CD4-positive, alpha-beta memory T cell (primary cell): ENCODE measurements at regions not wholly inside any gene's neighbourhood (a gene's known extent, or its start where the extent isn't known, plus 50 kb on each side); places are given as distances from the start of the nearest gene placed in this dataset.
"Not testable (repeated sequence)": the region's sequence is repeated elsewhere in the genome, so short reads cannot be mapped to it uniquely, and the experiment has no call there.

Experiments
- CTCF ChIA-PET: fragments of 350-600 bp; sonication (Branson Sonifier 250); formaldehyde crosslinking; loops from one replicate; lab custom pipeline; 2021; ENCODE audit warnings: inconsistent platforms; ENCODE audit not compliant: partially characterized antibody; lab: Charles Lee
- POLR2A ChIA-PET: fragments of 350-600 bp; sonication (Branson Sonifier 250); formaldehyde crosslinking; loops from one replicate; lab custom pipeline; 2021; ENCODE audit not compliant: partially characterized antibody; lab: Charles Lee
- DNase-seq, 5 donors: peaks; one replicate each; pipeline versions ENCODE4 v3.0.0 to v3.0.0-alpha.2; 2020 to 2022; ENCODE audit warnings: mixed read lengths in 1 of 5
- H3K27ac ChIP-seq: one replicate; pipeline ENCODE4 v1.7.0; 2013; ENCODE audit warnings: low read depth, low read length
- H3K27me3 ChIP-seq: 2 replicates; pipeline ENCODE4 v1.7.0; 2013; ENCODE audit warnings: mild to moderate bottlenecking, low read length, moderate library complexity; ENCODE audit not compliant: insufficient read depth
- H3K36me3 ChIP-seq: 2 replicates; pipeline ENCODE4 v1.7.0; 2013; ENCODE audit warnings: mild to moderate bottlenecking, low read length, moderate library complexity; ENCODE audit not compliant: insufficient read depth
- H3K4me1 ChIP-seq: 2 replicates; pipeline ENCODE4 v1.7.0; 2013; ENCODE audit warnings: mild to moderate bottlenecking, low read length, moderate library complexity; ENCODE audit not compliant: insufficient read depth
- H3K4me3 ChIP-seq, 2 donors: one replicate each; pipeline ENCODE4 v1.7.0; 2013; ENCODE audit warnings: low read length in 2 of 2, mild to moderate bottlenecking in 1 of 2
- H3K9me3 ChIP-seq, 2 donors: one replicate each; pipeline ENCODE4 v1.7.0; 2013; ENCODE audit warnings: low read length in 2 of 2, control low read depth in 1 of 2; ENCODE audit not compliant: control insufficient read depth in 1 of 2
- H3K27ac Mint-ChIP-seq, 7 donors: one replicate each; pipeline ENCODE4 v1.8.0; 2020 to 2021; ENCODE audit warnings: mixed read lengths in 7 of 7, mild to moderate bottlenecking in 6 of 7, inconsistent platforms in 3 of 7, moderate library complexity in 3 of 7
- H3K27me3 Mint-ChIP-seq, 2 donors: one replicate each; pipeline ENCODE4 v1.8.0; 2020 to 2021; ENCODE audit warnings: mixed read lengths in 2 of 2
- H3K36me3 Mint-ChIP-seq, 2 donors: one replicate each; pipeline ENCODE4 v1.8.0; 2020 to 2021; ENCODE audit warnings: mixed read lengths in 2 of 2, inconsistent platforms in 1 of 2, mild to moderate bottlenecking in 1 of 2
- H3K4me1 Mint-ChIP-seq, 4 donors: one replicate each; pipeline ENCODE4 v1.8.0; 2020 to 2021; ENCODE audit warnings: mixed read lengths in 4 of 4, mild to moderate bottlenecking in 1 of 4
- H3K4me3 Mint-ChIP-seq, 8 donors: one replicate each; pipeline ENCODE4 v1.8.0; 2020 to 2021; ENCODE audit warnings: mixed read lengths in 8 of 8, mild to moderate bottlenecking in 7 of 8, moderate library complexity in 6 of 8, inconsistent platforms in 3 of 8
- H3K9me3 Mint-ChIP-seq, 8 donors: one replicate each; pipeline ENCODE4 v1.8.0; 2020 to 2021; ENCODE audit warnings: mixed read lengths in 8 of 8, mild to moderate bottlenecking in 5 of 8, inconsistent platforms in 3 of 8, moderate library complexity in 1 of 8
- intact Hi-C: fragments of 100-400 bp; cut with micrococcal nuclease; formaldehyde crosslinking; loops from one replicate; pipeline ENCODE4 v1.15.1; 2023

DNA sequence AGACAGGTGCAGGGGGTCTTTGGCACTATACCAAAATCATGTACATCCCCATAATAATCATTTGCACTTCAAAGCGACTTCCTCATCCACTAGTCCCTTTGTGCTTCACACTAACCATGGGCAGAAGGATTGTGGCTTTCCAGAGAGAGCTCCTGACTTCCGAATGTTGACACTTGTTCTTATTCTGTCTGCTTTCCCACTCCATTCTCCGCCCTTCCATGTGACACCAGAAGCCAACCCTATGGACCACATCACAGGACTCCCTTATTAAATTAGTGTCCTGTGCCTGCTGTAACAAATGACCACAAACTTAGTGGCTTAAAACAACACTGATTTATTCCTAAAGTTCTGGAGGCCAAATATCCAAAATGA is 91.6 kb downstream of the CMC2 start:
- Mint-ChIP-seq H3K36me3 (no peaks in the 10 kb centered on the region), H3K9me3 (peaks cover 2 to 12% (median 7%) of the 10 kb centered on the region in 8 donors), H3K4me1 (no peaks in the 10 kb centered on the region), H3K4me3 (no peak overlapping the region), H3K27ac (no peak overlapping the region), H3K27me3 (peaks cover 13 to 18% of the 10 kb centered on the region in 2 donors)
- POLR2A ChIA-PET, result no interaction called here
- H3K27me3 ChIP-seq, result no peaks in the 10 kb centered on the region
- H3K4me1 ChIP-seq, result no peaks in the 10 kb centered on the region
- H3K4me3 ChIP-seq, result no peak overlapping the region
- no peaks in the 10 kb centered on the region for H3K9me3 ChIP-seq
- DNase-seq, result no peak
- H3K36me3 ChIP-seq, result no peaks in the 10 kb centered on the region
- H3K27ac ChIP-seq, result no peak overlapping the region
- CTCF ChIA-PET, result no interaction called here
- intact Hi-C loops, result no loop called here

- no peaks in the 10 kb centered on the region for H3K4me1 Mint-ChIP-seq
- Histone ChIP-seq H3K4me1 (no peaks in the 10 kb centered on the region), H3K27me3 (no peaks in the 10 kb centered on the region), H3K27ac (no peak overlapping the region), H3K9me3 (no peaks in the 10 kb centered on the region), H3K4me3 (no peak overlapping the region), H3K36me3 (no peaks in the 10 kb centered on the region)
- no peak overlapping the region for H3K4me3 Mint-ChIP-seq
- intact Hi-C loops, result no loop called here
- H3K9me3 Mint-ChIP-seq, result peaks cover 2 to 12% (median 7%) of the 10 kb centered on the region in 8 donors
- H3K36me3 Mint-ChIP-seq, result no peaks in the 10 kb centered on the region
- no peak overlapping the region for H3K27ac Mint-ChIP-seq
- CTCF ChIA-PET, result no interaction called here
- POLR2A ChIA-PET, result no interaction called here
- H3K27me3 Mint-ChIP-seq, result peaks cover 10 to 15% of the 10 kb centered on the region in 2 donors
- DNase-seq, result no peak
These were observed 92.2 kb downstream of the CMC2 start for GRCh38 chr16:80914379-80915078.

DNA sequence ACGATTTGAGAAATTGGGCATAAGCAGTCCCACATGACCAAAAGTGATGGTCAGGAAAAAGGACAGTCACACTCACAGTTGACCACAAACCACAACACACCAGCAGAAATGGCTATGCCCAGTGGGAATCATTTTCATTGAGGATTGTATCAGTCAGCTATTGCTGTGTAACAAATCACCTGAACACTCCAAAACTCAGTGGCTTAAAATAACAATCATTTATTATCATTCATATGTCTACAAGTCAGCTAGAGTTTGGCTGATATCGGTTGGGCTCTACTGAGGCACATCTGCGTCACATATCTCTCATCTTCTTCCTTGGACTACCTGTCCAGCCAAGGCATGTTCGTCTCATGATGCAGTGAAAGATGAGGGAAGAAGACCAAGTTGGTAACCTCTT is 93.3 kb downstream of the CMC2 start:
- Histone ChIP-seq H3K4me3 (no peak overlapping the region), H3K36me3 (no peaks in the 10 kb centered on the region), H3K9me3 (no peaks in the 10 kb centered on the region), H3K27me3 (no peaks in the 10 kb centered on the region), H3K4me1 (no peaks in the 10 kb centered on the region), H3K27ac (no peak overlapping the region)
- peaks cover 8 to 9% of the 10 kb centered on the region in 2 donors for H3K27me3 Mint-ChIP-seq
- ChIA-PET CTCF (no interaction called here), POLR2A (no interaction called here)
- no peak for DNase-seq
- H3K27ac Mint-ChIP-seq, result no peak overlapping the region
- H3K9me3 Mint-ChIP-seq, result peaks cover 2 to 12% (median 7%) of the 10 kb centered on the region in 8 donors
- no peaks in the 10 kb centered on the region for H3K4me1 Mint-ChIP-seq
- intact Hi-C loops, result no loop called here
- H3K36me3 Mint-ChIP-seq, result no peaks in the 10 kb centered on the region
- no peak overlapping the region for H3K4me3 Mint-ChIP-seq

DNA sequence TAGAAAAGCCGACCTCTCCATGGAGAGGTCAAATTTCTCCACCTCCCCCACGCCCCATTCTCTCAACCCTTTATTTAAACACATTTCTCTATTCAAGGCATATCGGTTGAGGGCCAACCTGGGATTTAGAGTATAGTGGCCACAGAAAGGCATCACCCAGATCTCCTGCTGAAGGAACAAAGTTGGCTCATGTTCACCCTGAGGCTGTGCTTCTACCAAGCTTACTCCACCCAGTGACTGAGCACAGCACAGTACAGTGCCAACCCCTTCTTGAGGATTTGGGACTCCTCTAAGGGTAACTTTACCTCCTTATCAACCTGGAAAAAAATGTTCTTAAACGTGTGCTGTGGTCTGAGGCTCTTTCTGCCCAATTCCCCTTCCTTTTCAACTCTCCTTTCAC is 94.0 kb downstream of the CMC2 start:
- Histone ChIP-seq H3K36me3 (no peaks in the 10 kb centered on the region), H3K9me3 (no peaks in the 10 kb centered on the region), H3K27me3 (no peaks in the 10 kb centered on the region), H3K4me1 (no peaks in the 10 kb centered on the region), H3K4me3 (no peak overlapping the region), H3K27ac (no peak overlapping the region)
- H3K27ac Mint-ChIP-seq, result peak overlapping the region in 1 of 7 donors; percentile 41
- DNase-seq, result no peak
- CTCF ChIA-PET, result no interaction called here
- H3K4me3 Mint-ChIP-seq, result no peak overlapping the region
- peaks cover 2 to 12% (median 7%) of the 10 kb centered on the region in 8 donors for H3K9me3 Mint-ChIP-seq
- H3K4me1 Mint-ChIP-seq, result no peaks in the 10 kb centered on the region
- no peaks in the 10 kb centered on the region for H3K36me3 Mint-ChIP-seq
- POLR2A ChIA-PET, result no interaction called here
- H3K27me3 Mint-ChIP-seq, result peaks cover 6 to 7% of the 10 kb centered on the region in 2 donors
- intact Hi-C loops, result no loop called here

GRCh38 chr16:80910434-80910833 is 96.3 kb downstream of the CMC2 start:
- CTCF ChIA-PET, result no interaction called here
- intact Hi-C loops, result no loop called here
- no peak overlapping the region for H3K27ac Mint-ChIP-seq
- Histone ChIP-seq H3K4me1 (no peaks in the 10 kb centered on the region), H3K27ac (no peak overlapping the region), H3K27me3 (no peaks in the 10 kb centered on the region), H3K9me3 (no peaks in the 10 kb centered on the region), H3K36me3 (no peaks in the 10 kb centered on the region), H3K4me3 (no peak overlapping the region)
- no peak overlapping the region for H3K4me3 Mint-ChIP-seq
- POLR2A ChIA-PET, result no interaction called here
- H3K27me3 Mint-ChIP-seq, result peaks cover 4 to 6% of the 10 kb centered on the region in 2 donors
- DNase-seq, result no peak
- H3K4me1 Mint-ChIP-seq, result no peaks in the 10 kb centered on the region
- H3K9me3 Mint-ChIP-seq, result peaks cover under 1 to 12% (median 7%) of the 10 kb centered on the region in 8 donors
- H3K36me3 Mint-ChIP-seq, result no peaks in the 10 kb centered on the region

GRCh38 chr16:80909720-80910119 is 97.0 kb downstream of the CMC2 start:
- Histone ChIP-seq H3K36me3 (no peaks in the 10 kb centered on the region), H3K4me1 (no peaks in the 10 kb centered on the region), H3K9me3 (no peaks in the 10 kb centered on the region), H3K4me3 (no peak overlapping the region), H3K27me3 (no peaks in the 10 kb centered on the region), H3K27ac (no peak overlapping the region)
- ChIA-PET CTCF (no interaction called here), POLR2A (no interaction called here)
- H3K36me3 Mint-ChIP-seq, result no peaks in the 10 kb centered on the region
- H3K27me3 Mint-ChIP-seq, result peaks cover 3% of the 10 kb centered on the region in 2 donors
- H3K4me3 Mint-ChIP-seq, result no peak overlapping the region
- H3K27ac Mint-ChIP-seq, result no peak overlapping the region
- DNase-seq, result no peak
- H3K9me3 Mint-ChIP-seq, result peaks cover 0 to 12% (median 7%) of the 10 kb centered on the region in 8 donors
- no peaks in the 10 kb centered on the region for H3K4me1 Mint-ChIP-seq
- intact Hi-C loops, result no loop called here

- H3K4me3 ChIP-seq, H3K36me3 ChIP-seq, CTCF ChIA-PET, H3K27ac ChIP-seq, POLR2A ChIA-PET, H3K9me3 Mint-ChIP-seq, intact Hi-C loops, H3K4me1 Mint-ChIP-seq, H3K27me3 ChIP-seq, H3K27me3 Mint-ChIP-seq, H3K4me3 Mint-ChIP-seq, H3K36me3 Mint-ChIP-seq, H3K27ac Mint-ChIP-seq, H3K9me3 ChIP-seq, H3K4me1 ChIP-seq, DNase-seq: not testable (repeated sequence)
These were observed 100.5 kb downstream of the CMC2 start for GRCh38 chr16:80906169-80906568.
